ENCODE measurements at regions not wholly inside any gene's neighbourhood (a gene's known extent, or its start where the extent isn't known, plus 50 kb on each side); places are given as distances from the start of the nearest gene placed in this dataset.
"Not testable (repeated sequence)": the region's sequence is repeated elsewhere in the genome, so short reads cannot be mapped to it uniquely, and the experiment has no call there.

- not testable (repeated sequence) for TF ChIP-seq ZNF146, REST (tag by site-specific recombination; IDR thresholded peaks at IDR 0.05)
Observed at GRCh38 chr3:125757050-125757449, 161.8 kb upstream of the OSBPL11 start.

Data from HEK293 (cell line).